Calu3 (cell line): ENCODE measurements at regions not wholly inside any gene's neighbourhood (a gene's known extent, or its start where the extent isn't known, plus 50 kb on each side); places are given as distances from the start of the nearest gene placed in this dataset.
"Not testable (repeated sequence)": the region's sequence is repeated elsewhere in the genome, so short reads cannot be mapped to it uniquely, and the experiment has no call there.

Source experiments
- BruUV-seq: library from RNA; stranded (reverse); fragments of 400-500 nt; replicated peaks from 2 replicates; lab custom pipeline; 2021; lab: Mats Ljungman, UMichigan
- CTCF ChIA-PET: fragments of 300-600 bp; sonication (Branson Sonifier 250); formaldehyde crosslinking; loops from one replicate; lab custom pipeline; 2022; ENCODE audit warnings: antibody characterized with exemption; lab: Charles Lee
- DNase-seq: peaks from one replicate; pipeline ENCODE4 v3.0.0; 2022
- H3K27ac Mint-ChIP-seq: one replicate; pipeline ENCODE4 v1.8.0; 2022; ENCODE audit warnings: mixed read lengths; ENCODE audit not compliant: unreplicated experiment
- H3K27me3 Mint-ChIP-seq: one replicate; pipeline ENCODE4 v1.8.0; 2022; ENCODE audit warnings: mixed read lengths; ENCODE audit not compliant: unreplicated experiment
- H3K36me3 Mint-ChIP-seq: one replicate; pipeline ENCODE4 v1.8.0; 2022; ENCODE audit warnings: mild to moderate bottlenecking, moderate library complexity, mixed read lengths; ENCODE audit not compliant: insufficient read depth, unreplicated experiment
- H3K4me1 Mint-ChIP-seq: one replicate; pipeline ENCODE4 v1.8.0; 2022; ENCODE audit warnings: mild to moderate bottlenecking, low read depth, mixed read lengths; ENCODE audit not compliant: unreplicated experiment
- H3K4me3 Mint-ChIP-seq: one replicate; pipeline ENCODE4 v1.8.0; 2022; ENCODE audit warnings: mild to moderate bottlenecking, low read depth, moderate library complexity, mixed read lengths; ENCODE audit not compliant: unreplicated experiment
- H3K9me3 Mint-ChIP-seq: one replicate; pipeline ENCODE4 v1.8.0; 2022; ENCODE audit warnings: low read depth, mixed read lengths; ENCODE audit not compliant: unreplicated experiment
- intact Hi-C: fragments of 100-400 bp; cut with micrococcal nuclease; formaldehyde crosslinking; loops from one replicate; pipeline ENCODE4 v1.10.0; 2022; ENCODE audit not compliant: unreplicated experiment
- TF ChIP-seq, protein P1 (sequence below): fragments of 200-600 bp; IDR thresholded peaks from one replicate; pipeline ENCODE4 v1.8.0; 2022; ENCODE audit warnings: antibody characterized with exemption; ENCODE audit not compliant: unreplicated experiment

- TF ChIP-seq, protein P1, sequence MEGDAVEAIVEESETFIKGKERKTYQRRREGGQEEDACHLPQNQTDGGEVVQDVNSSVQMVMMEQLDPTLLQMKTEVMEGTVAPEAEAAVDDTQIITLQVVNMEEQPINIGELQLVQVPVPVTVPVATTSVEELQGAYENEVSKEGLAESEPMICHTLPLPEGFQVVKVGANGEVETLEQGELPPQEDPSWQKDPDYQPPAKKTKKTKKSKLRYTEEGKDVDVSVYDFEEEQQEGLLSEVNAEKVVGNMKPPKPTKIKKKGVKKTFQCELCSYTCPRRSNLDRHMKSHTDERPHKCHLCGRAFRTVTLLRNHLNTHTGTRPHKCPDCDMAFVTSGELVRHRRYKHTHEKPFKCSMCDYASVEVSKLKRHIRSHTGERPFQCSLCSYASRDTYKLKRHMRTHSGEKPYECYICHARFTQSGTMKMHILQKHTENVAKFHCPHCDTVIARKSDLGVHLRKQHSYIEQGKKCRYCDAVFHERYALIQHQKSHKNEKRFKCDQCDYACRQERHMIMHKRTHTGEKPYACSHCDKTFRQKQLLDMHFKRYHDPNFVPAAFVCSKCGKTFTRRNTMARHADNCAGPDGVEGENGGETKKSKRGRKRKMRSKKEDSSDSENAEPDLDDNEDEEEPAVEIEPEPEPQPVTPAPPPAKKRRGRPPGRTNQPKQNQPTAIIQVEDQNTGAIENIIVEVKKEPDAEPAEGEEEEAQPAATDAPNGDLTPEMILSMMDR: no peak
- intact Hi-C loops: no loop called here
- no peak for DNase-seq
- CTCF ChIA-PET: no interaction called here
- Mint-ChIP-seq H3K4me3 (no peak overlapping the region), H3K36me3 (no peaks in the 10 kb centered on the region), H3K27me3 (peaks cover 62% of the 10 kb centered on the region), H3K27ac (no peak overlapping the region), H3K4me1 (no peaks in the 10 kb centered on the region), H3K9me3 (peaks cover 4% of the 10 kb centered on the region)
- no TSS peak for BruUV-seq
Observed at GRCh38 chr15:60162968-60163355, 158.9 kb downstream of the FOXB1 start.

DNA sequence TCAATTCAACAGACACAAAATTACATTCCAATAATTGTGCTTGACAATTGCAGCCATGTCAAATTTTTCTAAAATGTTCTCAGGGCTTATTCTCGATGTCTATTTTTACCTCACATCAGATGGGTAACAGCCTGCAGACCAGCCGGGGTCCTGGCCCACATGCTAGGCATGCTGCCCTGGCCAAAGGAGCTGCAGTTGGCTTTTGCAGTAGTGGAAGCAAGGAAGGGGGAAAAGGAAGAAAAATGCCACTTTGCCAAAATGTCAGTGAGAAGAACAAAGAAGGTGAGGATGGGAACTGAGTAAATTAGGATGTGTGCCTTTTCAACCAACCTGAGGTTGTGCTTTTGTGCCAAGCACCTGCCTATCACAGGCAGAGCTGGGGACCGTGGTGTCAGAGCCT, 161.0 kb downstream of the FOXB1 start:
- CTCF ChIA-PET: no interaction called here
- Mint-ChIP-seq H3K27ac (no peak overlapping the region), H3K36me3 (no peaks in the 10 kb centered on the region), H3K4me3 (no peak overlapping the region), H3K9me3 (peaks cover 4% of the 10 kb centered on the region), H3K4me1 (no peaks in the 10 kb centered on the region), H3K27me3 (peaks cover 42% of the 10 kb centered on the region)
- DNase-seq: no peak
- BruUV-seq: no TSS peak
- TF ChIP-seq, protein P1: no peak
- intact Hi-C loops: no loop called here

DNA sequence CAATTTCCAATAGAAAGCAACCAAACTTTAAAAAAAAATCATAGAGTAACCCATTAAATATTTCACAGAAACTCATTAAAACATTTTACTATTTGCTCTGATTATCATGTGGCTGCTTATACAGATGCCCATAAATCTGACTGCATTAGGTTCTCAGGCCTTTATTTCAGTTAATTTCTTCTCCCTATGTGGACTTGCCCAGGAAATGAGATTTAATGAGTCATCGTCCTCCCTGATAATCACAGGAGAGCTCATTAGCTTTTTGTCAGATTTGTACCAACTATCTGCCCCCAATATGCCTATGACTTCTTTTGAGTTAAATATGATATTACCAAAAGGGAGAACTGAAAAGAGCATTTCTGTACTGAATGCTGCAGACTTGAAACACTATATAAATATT, 168.0 kb downstream of the FOXB1 start:
- H3K27me3 Mint-ChIP-seq: peaks cover 27% of the 10 kb centered on the region
- no peaks in the 10 kb centered on the region for H3K9me3 Mint-ChIP-seq
- no peaks in the 10 kb centered on the region for H3K36me3 Mint-ChIP-seq
- TF ChIP-seq, protein P1: no peak
- no peak overlapping the region for H3K27ac Mint-ChIP-seq
- BruUV-seq: no TSS peak
- no peaks in the 10 kb centered on the region for H3K4me1 Mint-ChIP-seq
- CTCF ChIA-PET: no interaction called here
- intact Hi-C loops: loop anchor here (10.0 kb wide), 1 partner anchor 347 kb away; no protein-coding TSS in a partner anchor
- DNase-seq: no peak
- H3K4me3 Mint-ChIP-seq: no peak overlapping the region

- TF ChIP-seq, protein P1: peak; percentile 66
- Mint-ChIP-seq H3K27me3 (peaks cover 61% of the 10 kb centered on the region), H3K9me3 (no peaks in the 10 kb centered on the region)
Observed at GRCh38 chr15:60179786-60180391, 175.8 kb downstream of the FOXB1 start.

GRCh38 chr15:60181957-60182356, 177.8 kb downstream of the FOXB1 start:
- CTCF ChIA-PET: interaction anchor here (0.6 kb wide), 1 partner anchor 1704 kb away, joined by 3 read pairs; no protein-coding TSS in a partner anchor
- Mint-ChIP-seq H3K4me1 (peaks cover 11% of the 10 kb centered on the region), H3K27me3 (peaks cover 44% of the 10 kb centered on the region)
- intact Hi-C loops: loop anchor here (2.0 to 10.0 kb wide), 2 partner anchors 143 to 457 kb away; no protein-coding TSS in a partner anchor
- H3K36me3 Mint-ChIP-seq, DNase-seq, BruUV-seq, H3K4me3 Mint-ChIP-seq, H3K9me3 Mint-ChIP-seq, H3K27ac Mint-ChIP-seq: not testable (repeated sequence)

More at GRCh38 chr15:60179786-60180391, 175.8 kb downstream of the FOXB1 start:
- H3K36me3 Mint-ChIP-seq: no peaks in the 10 kb centered on the region
- peaks cover 7% of the 10 kb centered on the region for H3K4me1 Mint-ChIP-seq
- CTCF ChIA-PET: interaction anchor here (0.7 to 1.6 kb wide), 11 partner anchors 10 to 492 kb away, joined by 3 to 17 read pairs (median 4); no protein-coding TSS in a partner anchor
- peak; percentile 58 for DNase-seq
- no TSS peak for BruUV-seq
- intact Hi-C loops: loop anchor here (1.0 to 10.0 kb wide), 4 partner anchors 145 to 455 kb away; no protein-coding TSS in a partner anchor
- H3K4me3 Mint-ChIP-seq: no peak overlapping the region
- no peak overlapping the region for H3K27ac Mint-ChIP-seq
